Amniotic epithelial cell (primary cell): ENCODE measurements at regions not wholly inside any gene's neighbourhood (a gene's known extent, or its start where the extent isn't known, plus 50 kb on each side); places are given as distances from the start of the nearest gene placed in this dataset.

Source experiments
- DNase-seq: peaks from one replicate; pipeline ENCODE4 v3.0.0-alpha.2; 2010; ENCODE audit warnings: low read depth

DNA sequence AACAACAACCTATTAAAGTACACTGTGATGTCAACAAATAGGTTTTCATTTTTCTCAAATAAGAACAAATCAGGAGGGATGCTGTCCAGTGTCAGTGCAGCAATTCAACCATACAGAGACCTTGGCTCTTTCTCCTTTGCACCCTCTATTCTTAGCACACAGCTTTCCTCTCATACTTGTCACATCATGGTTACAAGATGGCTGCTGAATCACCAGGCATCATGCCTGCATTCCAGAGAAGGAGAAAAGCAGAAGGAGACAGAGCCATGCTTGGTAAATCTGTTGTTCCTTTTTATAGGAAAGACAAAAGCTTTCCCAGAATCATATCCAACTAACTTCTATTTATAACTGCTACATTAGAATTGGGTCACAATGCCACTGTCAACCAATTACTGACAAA, 124.7 kb upstream of the VLDLR start:
- no peak for DNase-seq

GRCh38 chr9:2497666-2498400, 123.8 kb upstream of the VLDLR start:
- no peak for DNase-seq

DNA sequence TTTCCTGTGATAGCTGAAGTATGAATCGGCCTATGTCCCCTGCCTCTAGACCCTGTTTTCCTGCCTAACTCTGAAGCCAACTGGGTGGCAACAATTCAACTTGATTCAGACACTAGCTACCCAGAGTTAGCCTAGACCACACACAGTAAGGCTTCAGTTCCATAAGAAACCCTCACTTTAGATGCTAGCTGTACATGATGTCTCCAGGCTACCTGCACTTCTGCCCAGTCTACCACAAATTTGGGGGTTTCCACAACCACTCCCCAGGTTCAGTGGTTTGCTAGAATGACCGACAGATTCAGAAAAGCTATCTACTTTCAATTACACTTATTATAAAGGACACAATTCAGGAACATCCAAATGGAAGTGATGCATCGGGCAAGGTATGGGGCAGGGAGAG, 119.4 kb upstream of the VLDLR start:
- DNase-seq, result no peak

GRCh38 chr9:2502760-2503159, 118.8 kb upstream of the VLDLR start:
- DNase-seq, result peak; percentile 17

DNA sequence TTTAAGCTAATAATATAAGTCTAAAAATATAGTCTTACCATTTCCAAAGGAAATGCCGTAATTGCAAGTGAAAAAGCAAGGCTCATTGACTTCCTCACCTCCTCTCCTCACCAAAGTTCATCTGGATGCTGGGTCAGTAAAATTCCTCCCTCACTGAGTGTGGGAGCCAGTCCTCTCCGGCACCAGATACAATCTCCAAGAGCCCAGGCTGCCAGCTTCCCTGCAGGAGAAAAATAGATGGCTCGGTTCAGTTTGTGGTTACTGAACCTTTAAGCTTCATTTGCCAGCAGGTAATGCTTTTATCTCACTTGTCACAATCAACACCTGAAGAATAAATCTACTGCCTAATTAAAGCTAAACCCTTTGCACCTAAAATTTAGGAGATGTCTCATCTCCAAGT, 115.3 kb upstream of the VLDLR start:
- DNase-seq, result no peak

DNA sequence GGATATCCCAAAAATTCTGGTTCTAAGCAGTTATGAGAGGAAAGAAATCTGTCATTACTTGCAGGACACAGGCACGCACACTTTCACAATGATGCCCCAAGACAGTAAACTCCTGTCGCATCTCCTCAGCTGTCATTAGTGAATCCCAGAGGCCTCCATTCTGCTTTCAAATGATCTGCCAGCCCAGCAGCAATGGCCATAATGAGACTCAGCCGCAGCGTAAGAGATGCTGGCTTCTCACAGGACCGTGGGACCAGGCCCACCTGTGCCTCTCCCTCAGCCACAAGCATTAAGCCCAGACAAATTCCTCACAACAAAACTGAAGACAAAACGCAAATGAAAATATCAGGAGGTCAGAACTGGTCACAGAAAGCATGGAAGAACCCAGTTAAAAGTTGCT, 98.0 kb upstream of the VLDLR start:
- DNase-seq, result no peak

- DNase-seq, result peak; percentile 85
Observed at GRCh38 chr9:2524601-2525000, 97.0 kb upstream of the VLDLR start.

GRCh38 chr9:2525147-2525546, 96.4 kb upstream of the VLDLR start:
- DNase-seq, result no peak

GRCh38 chr9:2526071-2526828, 95.3 kb upstream of the VLDLR start:
- peak; percentile 46 for DNase-seq

GRCh38 chr9:2531481-2531880, 90.1 kb upstream of the VLDLR start:
- no peak for DNase-seq

GRCh38 chr9:2536511-2536910, 85.1 kb upstream of the VLDLR start:
- no peak for DNase-seq

DNA sequence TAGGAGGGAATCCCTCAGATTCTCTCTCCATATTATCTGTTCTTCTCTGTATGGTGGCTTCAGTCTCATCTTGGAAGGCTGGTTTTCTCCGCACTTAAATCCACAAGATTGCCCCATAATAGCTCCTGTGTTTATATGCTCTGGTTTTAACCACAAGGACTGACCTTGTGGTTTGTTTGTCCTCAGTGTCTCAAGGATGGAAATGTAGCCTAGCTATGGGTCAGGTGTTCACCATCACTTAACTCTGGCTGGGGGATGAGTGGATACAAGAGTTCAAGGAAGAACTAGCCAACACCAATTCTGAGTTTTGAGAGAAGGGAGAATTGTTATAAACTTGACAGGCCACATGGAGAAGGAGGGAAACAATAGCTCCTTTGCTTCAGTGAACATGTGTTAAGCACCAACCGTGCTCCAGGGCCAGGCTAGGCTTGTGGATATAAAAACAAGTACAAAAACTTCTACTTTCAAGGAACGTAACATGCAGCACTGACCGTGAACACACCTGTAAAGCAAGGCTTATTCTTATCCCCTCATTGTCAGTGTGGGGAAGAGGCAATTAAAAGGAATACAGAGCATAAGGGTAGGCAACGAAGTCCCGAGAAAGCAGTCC, 75.6 kb upstream of the VLDLR start:
- peak; percentile 83 for DNase-seq

- peak; percentile 37 for DNase-seq
Observed at GRCh38 chr9:2555899-2556600, 65.5 kb upstream of the VLDLR start.

GRCh38 chr9:2557693-2558092, 63.9 kb upstream of the VLDLR start:
- DNase-seq, result no peak

GRCh38 chr9:2559192-2560152, 62.1 kb upstream of the VLDLR start:
- peak; percentile 98 for DNase-seq

GRCh38 chr9:2560180-2560579, 61.4 kb upstream of the VLDLR start:
- no peak for DNase-seq

- no peak for DNase-seq
Observed at GRCh38 chr9:2565676-2566340, 55.8 kb upstream of the VLDLR start.

DNA sequence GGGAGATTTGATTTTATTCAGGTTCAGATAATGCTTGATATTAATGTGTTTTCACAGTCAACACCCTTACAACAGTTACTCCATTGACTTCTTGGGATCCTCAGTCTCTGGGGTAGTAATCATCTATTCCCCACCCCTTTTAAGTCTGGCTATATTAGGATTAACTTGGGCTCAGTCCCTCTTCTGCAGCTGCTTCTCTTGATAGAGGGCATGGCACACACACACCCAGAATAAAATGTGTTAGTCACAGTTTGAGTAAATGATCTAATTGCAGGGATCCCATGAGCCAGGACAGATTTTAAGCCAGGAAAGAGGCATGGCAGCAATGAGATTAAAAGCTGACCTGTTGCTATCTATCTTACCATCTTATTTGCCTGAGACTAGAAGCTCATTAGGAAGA, 53.7 kb upstream of the VLDLR start:
- DNase-seq, result no peak

GRCh38 chr9:2568689-2569088, 52.9 kb upstream of the VLDLR start:
- DNase-seq, result no peak

DNA sequence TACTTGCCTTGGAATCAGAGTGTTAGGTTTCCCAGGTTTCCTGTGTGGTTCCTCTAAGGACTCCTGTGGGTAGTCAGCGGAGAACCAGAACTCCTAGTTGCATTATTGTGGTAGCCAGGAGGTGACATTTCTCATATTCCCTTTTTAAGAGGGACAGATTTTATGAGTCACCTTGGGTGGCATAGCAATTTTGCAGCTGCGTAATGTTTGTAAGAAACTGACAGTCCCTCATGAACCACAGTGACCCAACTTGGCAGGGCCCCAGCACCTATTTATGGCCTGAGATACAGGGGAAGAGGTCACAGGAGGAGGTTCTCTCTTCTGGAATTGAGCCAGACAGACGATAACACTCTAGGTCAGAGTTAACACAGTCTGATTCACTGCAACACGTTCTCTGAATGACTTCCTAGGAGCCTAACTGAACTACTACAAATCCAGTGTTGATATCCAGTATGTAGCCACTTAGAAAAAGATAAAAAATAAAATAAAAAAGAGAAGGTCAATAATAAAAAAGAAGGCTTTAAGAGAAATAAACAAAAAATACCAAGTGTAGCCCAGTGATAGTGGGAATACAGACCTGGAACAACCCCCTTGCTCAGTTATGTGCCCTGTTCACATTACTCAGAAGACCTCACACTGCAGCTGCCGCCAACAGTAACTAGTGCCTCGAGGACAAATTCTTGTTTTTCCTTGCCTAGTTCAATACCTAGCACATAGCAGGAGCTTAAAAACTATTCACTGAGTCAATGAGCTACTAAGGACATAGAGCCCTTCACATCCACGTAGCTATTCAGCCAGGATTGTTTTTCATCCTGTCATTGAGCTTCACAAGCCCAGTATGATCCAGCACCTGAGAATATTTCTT, 50.7 kb upstream of the VLDLR start:
- peak; percentile 92 for DNase-seq
